Effector memory CD8-positive, alpha-beta T cell (primary cell): ENCODE measurements at regions not wholly inside any gene's neighbourhood (a gene's known extent, or its start where the extent isn't known, plus 50 kb on each side); places are given as distances from the start of the nearest gene placed in this dataset.
"Not testable (repeated sequence)": the region's sequence is repeated elsewhere in the genome, so short reads cannot be mapped to it uniquely, and the experiment has no call there.

Experiments
- ATAC-seq: fragments of 150-1000 bp; cut with Tn5 transposase; replicated peaks from 2 replicates; pipeline ENCODE4 v1.10.0; 2021; ENCODE audit warnings: mild to moderate bottlenecking, moderate library complexity
- DNase-seq, 3 experiments: peaks; one replicate each; pipeline ENCODE4 v3.0.0; 2021
- H3K27ac Mint-ChIP-seq, 2 donors: one replicate each; pipeline ENCODE4 v1.8.0; 2022; ENCODE audit warnings: mild to moderate bottlenecking in 2 of 2, mixed read lengths in 2 of 2, moderate library complexity in 2 of 2
- H3K27me3 Mint-ChIP-seq, 2 donors: one replicate each; pipeline ENCODE4 v1.8.0; 2022; ENCODE audit warnings: mixed read lengths in 2 of 2
- H3K36me3 Mint-ChIP-seq: one replicate; pipeline ENCODE4 v1.8.0; 2022; ENCODE audit warnings: mild to moderate bottlenecking, moderate library complexity, mixed read lengths; ENCODE audit not compliant: insufficient read depth
- H3K4me1 Mint-ChIP-seq, 2 donors: one replicate each; pipeline ENCODE4 v1.8.0; 2022; ENCODE audit warnings: low read depth in 2 of 2, mixed read lengths in 2 of 2
- H3K4me3 Mint-ChIP-seq, 2 donors: one replicate each; pipeline ENCODE4 v1.8.0; 2022; ENCODE audit warnings: mild to moderate bottlenecking in 2 of 2, mixed read lengths in 2 of 2, moderate library complexity in 2 of 2
- H3K9me3 Mint-ChIP-seq, 2 donors: one replicate each; pipeline ENCODE4 v1.8.0; 2022; ENCODE audit warnings: mixed read lengths in 2 of 2

GRCh38 chr3:6041894-6042293 is 819.0 kb upstream of the GRM7 start:
- no peak for ATAC-seq
- H3K9me3 Mint-ChIP-seq: peaks cover 11 to 15% of the 10 kb centered on the region in 2 donors
- H3K4me1 Mint-ChIP-seq: no peaks in the 10 kb centered on the region
- H3K27me3 Mint-ChIP-seq: no peaks in the 10 kb centered on the region
- no peaks in the 10 kb centered on the region for H3K36me3 Mint-ChIP-seq
- DNase-seq: no peak
- H3K4me3 Mint-ChIP-seq: no peak overlapping the region
- H3K27ac Mint-ChIP-seq: no peak overlapping the region

GRCh38 chr3:6047016-6047415 is 813.9 kb upstream of the GRM7 start:
- Mint-ChIP-seq H3K27me3 (no peaks in the 10 kb centered on the region), H3K36me3 (no peaks in the 10 kb centered on the region), H3K9me3 (peaks cover 8 to 9% of the 10 kb centered on the region in 2 donors), H3K4me1 (no peaks in the 10 kb centered on the region), H3K4me3 (no peak overlapping the region), H3K27ac (no peak overlapping the region)
- ATAC-seq (no peak), DNase-seq (no peak)

- Mint-ChIP-seq H3K4me3 (no peak overlapping the region), H3K36me3 (no peaks in the 10 kb centered on the region), H3K9me3 (peaks cover 12 to 21% of the 10 kb centered on the region in 2 donors), H3K27ac (no peak overlapping the region), H3K27me3 (no peaks in the 10 kb centered on the region), H3K4me1 (no peaks in the 10 kb centered on the region)
- DNase-seq (no peak), ATAC-seq (no peak)
These were observed 800.7 kb upstream of the GRM7 start for GRCh38 chr3:6060251-6060650.

DNA sequence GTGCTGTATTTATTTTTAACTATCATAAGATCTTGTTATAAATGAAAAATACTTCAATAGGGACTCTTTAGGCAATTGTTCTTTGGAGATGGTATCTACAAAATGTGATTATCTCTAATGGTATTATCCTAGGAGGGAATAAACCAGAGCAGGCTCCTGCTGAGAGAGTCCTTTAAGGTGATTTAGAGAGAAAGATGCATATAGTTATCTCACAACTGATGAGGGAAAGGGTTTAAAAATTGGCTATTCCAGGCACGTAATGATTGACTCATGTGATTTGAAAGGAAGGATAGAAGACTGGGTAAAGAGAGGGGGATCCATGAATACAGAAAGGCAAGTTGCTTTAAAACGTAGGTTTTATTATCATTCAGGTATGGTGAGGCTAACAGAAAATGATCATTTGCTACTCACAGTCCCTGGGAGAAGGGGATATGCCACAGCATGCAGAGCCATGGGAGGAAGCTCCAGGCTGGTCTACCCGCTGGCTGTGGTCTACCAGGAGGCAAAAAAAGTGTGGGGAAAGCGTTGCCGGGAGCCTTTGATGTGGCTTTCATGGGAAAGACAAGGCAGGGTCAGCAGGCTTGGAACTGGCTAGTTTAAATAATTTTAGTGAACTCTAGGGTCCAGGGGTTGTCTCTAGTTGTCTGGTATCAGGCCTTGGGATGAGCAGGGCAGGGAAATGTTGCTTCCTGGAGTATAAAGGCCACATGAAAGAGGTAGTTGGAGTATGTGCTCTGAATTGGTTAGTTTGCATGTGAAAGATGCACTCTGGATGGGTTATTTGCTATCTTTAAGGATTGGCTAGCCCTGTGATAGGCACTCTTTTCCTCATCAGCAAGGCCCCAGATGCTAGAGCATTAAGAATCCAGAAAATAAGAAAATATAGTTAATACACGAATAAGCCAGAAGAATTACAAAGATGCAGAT is 798.4 kb upstream of the GRM7 start:
- Mint-ChIP-seq H3K27ac (no peak overlapping the region), H3K27me3 (no peaks in the 10 kb centered on the region), H3K4me3 (no peak overlapping the region), H3K4me1 (no peaks in the 10 kb centered on the region), H3K9me3 (peaks cover 12 to 18% of the 10 kb centered on the region in 2 donors), H3K36me3 (no peaks in the 10 kb centered on the region)
- no peak for ATAC-seq
- DNase-seq: no peak

DNA sequence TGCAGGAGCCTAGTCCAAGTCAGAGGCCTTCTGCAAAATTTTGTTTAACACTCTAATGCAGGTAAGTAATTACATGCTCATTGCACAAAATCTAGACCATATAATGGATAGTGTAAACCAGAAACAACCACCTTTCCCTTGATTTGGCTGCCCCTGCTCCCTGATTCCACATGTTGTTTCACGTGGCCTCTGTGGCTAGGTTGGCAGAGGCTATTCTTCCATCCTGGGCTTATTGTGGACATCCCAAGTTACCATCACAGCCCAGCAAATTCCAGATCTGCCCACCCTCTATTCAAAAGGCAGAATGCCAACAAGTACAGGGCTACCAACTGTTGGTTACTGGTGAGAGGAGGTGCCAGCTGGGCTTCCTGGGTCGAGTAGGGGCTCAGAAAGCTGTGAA is 794.5 kb upstream of the GRM7 start:
- ATAC-seq (no peak), DNase-seq (no peak)
- H3K36me3 Mint-ChIP-seq: no peaks in the 10 kb centered on the region
- H3K9me3 Mint-ChIP-seq: peaks cover 6 to 13% of the 10 kb centered on the region in 2 donors
- no peaks in the 10 kb centered on the region for H3K4me1 Mint-ChIP-seq
- H3K27me3 Mint-ChIP-seq: no peaks in the 10 kb centered on the region
- H3K4me3 Mint-ChIP-seq: no peak overlapping the region
- H3K27ac Mint-ChIP-seq: no peak overlapping the region

DNA sequence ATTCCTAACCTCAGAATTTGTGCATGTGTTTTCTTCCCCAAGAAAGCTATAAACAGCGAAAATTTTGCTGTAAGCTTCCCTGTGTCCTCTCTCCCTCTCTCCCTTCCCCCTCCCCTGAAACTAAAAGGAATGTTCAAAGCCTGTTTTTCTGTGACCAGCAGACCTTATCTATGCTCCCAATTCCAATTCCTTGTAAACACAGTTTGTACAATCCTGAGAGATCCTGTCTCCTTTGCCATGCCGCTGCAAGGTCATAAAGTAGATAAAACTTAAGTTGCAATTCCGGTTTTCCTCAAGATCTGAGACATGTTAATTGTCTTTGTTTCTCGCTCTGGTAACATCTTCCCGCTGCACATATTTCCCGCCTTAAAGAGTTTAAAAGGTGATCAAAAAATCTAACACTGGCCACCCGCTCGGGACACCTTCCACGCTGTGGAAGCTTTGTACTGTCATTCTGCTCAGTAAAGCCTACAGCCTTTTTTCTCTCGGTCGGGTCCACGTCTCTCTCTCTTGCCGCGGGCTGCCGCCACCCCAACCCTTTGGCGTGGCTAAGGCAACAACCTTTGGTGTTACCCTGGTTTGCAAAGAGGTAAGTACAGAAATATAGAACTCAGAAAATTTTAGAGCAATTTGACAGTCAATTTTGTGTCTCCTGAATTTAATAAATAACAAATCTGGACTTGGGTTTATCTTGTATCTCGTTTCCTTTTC is 793.9 kb upstream of the GRM7 start:
- H3K9me3 Mint-ChIP-seq: peaks cover 6 to 12% of the 10 kb centered on the region in 2 donors
- ATAC-seq, DNase-seq, H3K27ac Mint-ChIP-seq, H3K4me1 Mint-ChIP-seq, H3K27me3 Mint-ChIP-seq, H3K36me3 Mint-ChIP-seq, H3K4me3 Mint-ChIP-seq: not testable (repeated sequence)

GRCh38 chr3:6074952-6075351 is 786.0 kb upstream of the GRM7 start:
- Mint-ChIP-seq H3K4me3 (no peak overlapping the region), H3K4me1 (no peaks in the 10 kb centered on the region), H3K36me3 (no peaks in the 10 kb centered on the region), H3K27me3 (no peaks in the 10 kb centered on the region), H3K9me3 (peaks cover 0 to 8% of the 10 kb centered on the region in 2 donors), H3K27ac (no peak overlapping the region)
- DNase-seq (no peak), ATAC-seq (no peak)

DNA sequence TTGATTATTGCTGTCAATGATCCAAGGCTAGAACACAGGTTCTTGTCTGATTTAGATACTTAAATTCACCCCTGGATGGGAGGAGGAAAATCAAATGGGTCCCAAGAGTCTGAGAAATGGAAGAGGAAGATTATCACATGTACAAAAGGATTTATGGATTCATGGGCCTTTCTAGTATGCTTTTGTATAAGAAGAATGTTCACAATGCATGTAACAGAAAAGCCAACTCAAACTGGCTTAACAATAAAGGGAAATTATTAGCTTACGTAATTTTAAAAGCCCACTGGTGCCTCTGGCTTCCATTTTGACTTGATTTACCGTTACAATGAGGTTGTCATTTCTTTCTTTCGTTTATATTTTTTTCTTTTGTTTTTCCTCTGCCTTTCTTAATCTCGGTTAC is 782.5 kb upstream of the GRM7 start:
- ATAC-seq (no peak), DNase-seq (no peak)
- Mint-ChIP-seq H3K4me3 (no peak overlapping the region), H3K9me3 (peaks cover 2 to 12% of the 10 kb centered on the region in 2 donors), H3K4me1 (no peaks in the 10 kb centered on the region), H3K27ac (no peak overlapping the region), H3K36me3 (no peaks in the 10 kb centered on the region), H3K27me3 (no peaks in the 10 kb centered on the region)

- no peak overlapping the region for H3K27ac Mint-ChIP-seq
- no peaks in the 10 kb centered on the region for H3K36me3 Mint-ChIP-seq
- H3K4me3 Mint-ChIP-seq: no peak overlapping the region
- H3K9me3 Mint-ChIP-seq: peaks cover 6 to 15% of the 10 kb centered on the region in 2 donors
- DNase-seq: no peak
- H3K4me1 Mint-ChIP-seq: no peaks in the 10 kb centered on the region
- no peak for ATAC-seq
- no peaks in the 10 kb centered on the region for H3K27me3 Mint-ChIP-seq
These were observed 781.9 kb upstream of the GRM7 start for GRCh38 chr3:6079011-6079410.

GRCh38 chr3:6079561-6080179 is 781.2 kb upstream of the GRM7 start:
- H3K9me3 Mint-ChIP-seq: peaks cover 6 to 15% of the 10 kb centered on the region in 2 donors
- H3K27ac Mint-ChIP-seq: no peak overlapping the region
- no peak overlapping the region for H3K4me3 Mint-ChIP-seq
- DNase-seq: no peak
- H3K36me3 Mint-ChIP-seq: no peaks in the 10 kb centered on the region
- H3K4me1 Mint-ChIP-seq: no peaks in the 10 kb centered on the region
- H3K27me3 Mint-ChIP-seq: no peaks in the 10 kb centered on the region
- no peak for ATAC-seq

GRCh38 chr3:6088433-6088832 is 772.5 kb upstream of the GRM7 start:
- ATAC-seq: no peak
- H3K36me3 Mint-ChIP-seq: no peaks in the 10 kb centered on the region

GRCh38 chr3:6089780-6090179 is 771.1 kb upstream of the GRM7 start:
- no peaks in the 10 kb centered on the region for H3K36me3 Mint-ChIP-seq
- no peak overlapping the region for H3K27ac Mint-ChIP-seq
- no peak overlapping the region for H3K4me3 Mint-ChIP-seq
- peaks cover 0 to 16% of the 10 kb centered on the region in 2 donors for H3K9me3 Mint-ChIP-seq
- ATAC-seq (no peak), DNase-seq (no peak)
- H3K4me1 Mint-ChIP-seq: no peaks in the 10 kb centered on the region
- no peaks in the 10 kb centered on the region for H3K27me3 Mint-ChIP-seq

More at GRCh38 chr3:6088433-6088832, 772.5 kb upstream of the GRM7 start:
- no peaks in the 10 kb centered on the region for H3K4me1 Mint-ChIP-seq
- H3K27ac Mint-ChIP-seq: no peak overlapping the region
- no peaks in the 10 kb centered on the region for H3K27me3 Mint-ChIP-seq
- DNase-seq: no peak
- peaks cover 3 to 20% of the 10 kb centered on the region in 2 donors for H3K9me3 Mint-ChIP-seq
- H3K4me3 Mint-ChIP-seq: no peak overlapping the region

DNA sequence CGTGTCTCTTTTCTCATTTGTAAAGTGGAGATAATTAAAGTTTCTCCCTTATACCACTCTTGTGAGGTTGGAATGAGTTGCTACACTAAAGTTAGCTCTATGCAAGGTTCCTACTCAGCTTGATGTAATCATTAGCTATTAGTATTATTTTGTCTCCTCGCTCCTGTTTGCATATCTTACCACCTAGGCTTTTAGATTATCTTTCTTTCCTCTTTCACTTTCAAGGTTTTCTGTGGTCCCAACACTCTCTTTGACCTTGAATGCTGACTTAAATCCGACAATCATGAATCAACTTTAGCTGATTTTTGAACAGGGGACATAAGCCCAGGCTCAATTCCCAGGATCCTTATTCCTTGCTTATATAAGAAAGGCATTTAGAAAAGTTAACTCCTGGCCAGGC is 769.7 kb upstream of the GRM7 start:
- no peak overlapping the region for H3K27ac Mint-ChIP-seq
- H3K27me3 Mint-ChIP-seq: no peaks in the 10 kb centered on the region
- no peaks in the 10 kb centered on the region for H3K4me1 Mint-ChIP-seq
- no peak overlapping the region for H3K4me3 Mint-ChIP-seq
- H3K36me3 Mint-ChIP-seq: no peaks in the 10 kb centered on the region
- ATAC-seq (no peak), DNase-seq (no peak)
- H3K9me3 Mint-ChIP-seq: peaks cover 0 to 16% of the 10 kb centered on the region in 2 donors
